GM19328 (cell line): ENCODE measurements at regions not wholly inside any gene's neighbourhood (a gene's known extent, or its start where the extent isn't known, plus 50 kb on each side); places are given as distances from the start of the nearest gene placed in this dataset.
"Not testable (repeated sequence)": the region's sequence is repeated elsewhere in the genome, so short reads cannot be mapped to it uniquely, and the experiment has no call there.

Experiments used
- ATAC-seq: cut with Tn5 transposase; IDR thresholded peaks from one replicate; pipeline ENCODE4 v1.9.1; 2021; ENCODE audit warnings: mild to moderate bottlenecking, moderate library complexity; ENCODE audit not compliant: unreplicated experiment

GRCh38 chr4:106541253-106541652 lies 172.7 kb upstream of the GIMD1 start:
- ATAC-seq = no peak

- ATAC-seq = no peak
Measured at GRCh38 chr4:106530821-106531220, 162.2 kb upstream of the GIMD1 start.

- ATAC-seq = no peak
Measured at GRCh38 chr4:106530024-106530361, 161.4 kb upstream of the GIMD1 start.

GRCh38 chr4:106529348-106530023 lies 160.9 kb upstream of the GIMD1 start:
- no peak for ATAC-seq

- ATAC-seq = no peak
Measured at GRCh38 chr4:106527316-106527715, 158.7 kb upstream of the GIMD1 start.

- not testable (repeated sequence) for ATAC-seq
Measured at GRCh38 chr4:106525425-106525824, 156.8 kb upstream of the GIMD1 start.

GRCh38 chr4:106524772-106525171 lies 156.2 kb upstream of the GIMD1 start:
- not testable (repeated sequence) for ATAC-seq

GRCh38 chr4:106522839-106523238 lies 154.3 kb upstream of the GIMD1 start:
- ATAC-seq = no peak

GRCh38 chr4:106512706-106513105 lies 144.1 kb upstream of the GIMD1 start:
- ATAC-seq = no peak

- ATAC-seq = no peak
Measured at GRCh38 chr4:106507440-106507839, 138.9 kb upstream of the GIMD1 start.

GRCh38 chr4:106503116-106504050 lies 134.8 kb upstream of the GIMD1 start:
- ATAC-seq = no peak

GRCh38 chr4:106502106-106502699 lies 133.6 kb upstream of the GIMD1 start:
- ATAC-seq = peak; percentile 54

GRCh38 chr4:106497271-106497670 lies 128.7 kb upstream of the GIMD1 start:
- ATAC-seq = no peak

- ATAC-seq = no peak
Measured at GRCh38 chr4:106496061-106496460, 127.5 kb upstream of the GIMD1 start.

GRCh38 chr4:106495476-106495875 lies 126.9 kb upstream of the GIMD1 start:
- no peak for ATAC-seq

GRCh38 chr4:106494066-106494465 lies 125.5 kb upstream of the GIMD1 start:
- ATAC-seq = no peak

- ATAC-seq = no peak
Measured at GRCh38 chr4:106493086-106493485, 124.5 kb upstream of the GIMD1 start.

GRCh38 chr4:106486533-106486932 lies 118.0 kb upstream of the GIMD1 start:
- ATAC-seq = no peak

GRCh38 chr4:106481801-106482200 lies 113.2 kb upstream of the GIMD1 start:
- no peak for ATAC-seq

GRCh38 chr4:106478152-106478551 lies 109.6 kb upstream of the GIMD1 start:
- no peak for ATAC-seq

GRCh38 chr4:106476741-106477140 lies 108.2 kb upstream of the GIMD1 start:
- no peak for ATAC-seq

GRCh38 chr4:106473515-106473914 lies 104.9 kb upstream of the GIMD1 start:
- no peak for ATAC-seq
